ENCODE measurements at regions not wholly inside any gene's neighbourhood (a gene's known extent, or its start where the extent isn't known, plus 50 kb on each side); places are given as distances from the start of the nearest gene placed in this dataset.

DNA sequence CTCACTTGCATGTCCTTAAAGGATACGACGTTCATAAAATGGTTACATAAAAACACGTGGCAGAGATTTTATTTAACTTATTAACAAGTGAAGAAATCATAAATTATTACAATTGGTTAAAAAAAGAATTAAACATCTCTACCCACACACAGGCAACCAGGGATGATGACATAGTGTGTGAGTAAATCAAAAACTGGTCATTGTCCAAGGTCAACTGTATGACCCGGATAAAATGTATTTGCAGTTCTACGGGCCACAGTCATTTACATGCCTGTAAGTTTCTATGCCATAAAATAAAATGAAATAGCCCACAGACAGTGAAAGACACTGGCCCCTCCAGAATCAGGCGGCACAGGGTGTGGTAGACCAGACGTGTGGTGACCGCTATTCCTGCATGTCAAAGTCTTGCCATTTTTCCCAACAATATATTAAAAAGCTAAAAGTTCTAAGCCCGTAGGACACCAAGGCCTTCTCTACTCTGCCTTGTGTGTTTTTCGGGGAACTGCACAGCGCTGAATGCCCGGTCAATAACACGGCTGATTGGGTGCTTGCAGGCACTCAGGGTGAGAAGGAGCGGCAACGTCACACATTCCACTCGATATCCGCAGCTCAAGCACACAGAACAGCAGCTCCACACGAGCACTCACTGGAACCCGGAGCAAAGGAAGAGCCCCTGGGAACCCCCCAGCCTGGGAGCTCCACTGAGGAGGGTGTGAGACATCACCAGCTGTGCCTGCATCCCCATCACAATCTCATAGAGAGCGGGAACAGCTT lies 143.3 kb upstream of the PPP2R2D start:
- no peaks in the 10 kb centered on the region for H3K36me3 ChIP-seq (replicated peaks; ENCODE audit: insufficient read depth, low read depth)
- 90% methylated on average over 20 of the region's 20 CpGs for WGBS (ENCODE audit: low lambda C conversion rate, missing lambda C conversion rate)
- no peaks in the 10 kb centered on the region for H4K20me1 ChIP-seq (ENCODE audit: insufficient read depth, poor library complexity, severe bottlenecking)
- H3K9me2 ChIP-seq (replicated peaks; ENCODE audit: insufficient read depth): no peaks in the 10 kb centered on the region
- no peak overlapping the region for H2AFZ ChIP-seq
- H3K79me2 ChIP-seq: no peaks in the 10 kb centered on the region
- H3K9me3 ChIP-seq (ENCODE audit: low read depth): no peaks in the 10 kb centered on the region
- no peak overlapping the region for H3K4me3 ChIP-seq
- peaks cover 13% of the 10 kb centered on the region for H3K4me1 ChIP-seq (ENCODE audit: insufficient read depth)
- no peaks in the 10 kb centered on the region for H3K27me3 ChIP-seq
- DNase-seq (ENCODE audit: low spot score): no peak
- no peak overlapping the region for H3K4me2 ChIP-seq
- no peak for TF ChIP-seq EZH2 (IDR thresholded peaks at IDR 0.05; ENCODE audit: borderline replicate concordance)
- TF ChIP-seq EZH2phosphoT487 (IDR thresholded peaks at IDR 0.05; ENCODE audit: low read depth, severe bottlenecking, unreplicated experiment): no peak
- TF ChIP-seq, protein P1, sequence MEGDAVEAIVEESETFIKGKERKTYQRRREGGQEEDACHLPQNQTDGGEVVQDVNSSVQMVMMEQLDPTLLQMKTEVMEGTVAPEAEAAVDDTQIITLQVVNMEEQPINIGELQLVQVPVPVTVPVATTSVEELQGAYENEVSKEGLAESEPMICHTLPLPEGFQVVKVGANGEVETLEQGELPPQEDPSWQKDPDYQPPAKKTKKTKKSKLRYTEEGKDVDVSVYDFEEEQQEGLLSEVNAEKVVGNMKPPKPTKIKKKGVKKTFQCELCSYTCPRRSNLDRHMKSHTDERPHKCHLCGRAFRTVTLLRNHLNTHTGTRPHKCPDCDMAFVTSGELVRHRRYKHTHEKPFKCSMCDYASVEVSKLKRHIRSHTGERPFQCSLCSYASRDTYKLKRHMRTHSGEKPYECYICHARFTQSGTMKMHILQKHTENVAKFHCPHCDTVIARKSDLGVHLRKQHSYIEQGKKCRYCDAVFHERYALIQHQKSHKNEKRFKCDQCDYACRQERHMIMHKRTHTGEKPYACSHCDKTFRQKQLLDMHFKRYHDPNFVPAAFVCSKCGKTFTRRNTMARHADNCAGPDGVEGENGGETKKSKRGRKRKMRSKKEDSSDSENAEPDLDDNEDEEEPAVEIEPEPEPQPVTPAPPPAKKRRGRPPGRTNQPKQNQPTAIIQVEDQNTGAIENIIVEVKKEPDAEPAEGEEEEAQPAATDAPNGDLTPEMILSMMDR (IDR thresholded peaks at IDR 0.05; ENCODE audit: poor library complexity): no peak
- no peak overlapping the region for H3K27ac ChIP-seq

DNA sequence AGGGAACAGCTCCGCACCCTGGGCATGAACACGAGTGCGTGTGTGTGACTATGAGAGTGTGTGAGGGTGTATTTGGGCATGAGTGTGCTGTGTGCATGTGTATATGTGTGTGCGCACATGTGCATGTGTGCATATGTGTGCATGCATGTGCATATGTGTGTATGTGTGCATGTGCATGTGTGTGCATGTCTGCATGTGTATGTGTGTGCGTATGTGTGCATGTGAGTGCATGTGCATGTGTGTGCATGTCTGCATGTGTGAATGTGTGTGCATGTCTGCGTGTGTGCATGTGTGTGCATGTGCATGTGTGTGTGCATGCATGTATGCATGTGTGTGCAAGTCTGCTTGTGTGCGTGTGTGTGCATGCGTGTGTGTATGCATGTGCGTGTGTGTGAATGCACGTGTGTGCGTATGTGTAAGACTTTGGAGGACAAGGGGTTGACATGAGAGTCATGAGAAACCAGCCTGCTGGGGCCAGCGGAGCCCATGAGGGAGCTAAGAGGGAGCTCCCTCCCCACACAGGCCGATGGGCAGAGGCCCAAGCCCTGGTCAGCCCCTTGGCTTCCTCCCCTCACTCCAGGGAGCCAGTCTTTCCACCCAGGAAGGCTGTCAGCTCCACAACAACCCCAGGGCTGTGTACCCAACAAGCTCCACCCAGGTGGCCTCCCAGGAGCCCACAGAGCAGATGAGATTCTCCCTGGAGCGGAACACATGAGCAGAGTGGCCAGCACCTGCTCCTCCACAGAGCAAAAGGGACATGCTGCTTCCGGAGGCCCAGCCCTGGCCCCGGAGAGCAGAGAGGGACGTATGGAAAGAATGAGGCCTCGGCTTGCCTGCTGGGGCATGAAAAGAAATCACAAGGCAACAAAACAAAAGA lies 142.5 kb upstream of the PPP2R2D start:
- Histone ChIP-seq H3K9me2 (replicated peaks; ENCODE audit: insufficient read depth) (no peaks in the 10 kb centered on the region), H3K27me3 (no peaks in the 10 kb centered on the region), H4K20me1 (ENCODE audit: insufficient read depth, poor library complexity, severe bottlenecking) (no peaks in the 10 kb centered on the region), H3K79me2 (no peaks in the 10 kb centered on the region), H3K27ac (no peak overlapping the region), H2AFZ (no peak overlapping the region), H3K9me3 (ENCODE audit: low read depth) (no peaks in the 10 kb centered on the region), H3K4me3 (no peak overlapping the region), H3K4me1 (ENCODE audit: insufficient read depth) (peaks cover 10% of the 10 kb centered on the region), H3K36me3 (replicated peaks; ENCODE audit: insufficient read depth, low read depth) (no peaks in the 10 kb centered on the region), H3K4me2 (no peak overlapping the region)
- WGBS (ENCODE audit: low lambda C conversion rate, missing lambda C conversion rate): 90% methylated on average over 18 of the region's 18 CpGs
- DNase-seq (ENCODE audit: low spot score): no peak
- TF ChIP-seq EZH2phosphoT487 (IDR thresholded peaks at IDR 0.05; ENCODE audit: low read depth, severe bottlenecking, unreplicated experiment) (no peak), EZH2 (IDR thresholded peaks at IDR 0.05; ENCODE audit: borderline replicate concordance) (no peak)
- TF ChIP-seq, protein P1 (IDR thresholded peaks at IDR 0.05; ENCODE audit: poor library complexity): no peak

GRCh38 chr10:131758939-131759301 lies 141.9 kb upstream of the PPP2R2D start:
- no peaks in the 10 kb centered on the region for H4K20me1 ChIP-seq (ENCODE audit: insufficient read depth, poor library complexity, severe bottlenecking)
- H3K4me3 ChIP-seq: no peak overlapping the region
- no peak overlapping the region for H3K27ac ChIP-seq
- no peaks in the 10 kb centered on the region for H3K9me3 ChIP-seq (ENCODE audit: low read depth)
- H3K4me1 ChIP-seq (ENCODE audit: insufficient read depth): peaks cover 10% of the 10 kb centered on the region
- H3K4me2 ChIP-seq: no peak overlapping the region
- no peaks in the 10 kb centered on the region for H3K36me3 ChIP-seq (replicated peaks; ENCODE audit: insufficient read depth, low read depth)
- no peak overlapping the region for H2AFZ ChIP-seq
- H3K27me3 ChIP-seq: no peaks in the 10 kb centered on the region
- DNase-seq (ENCODE audit: low spot score): no peak
- H3K79me2 ChIP-seq: no peaks in the 10 kb centered on the region
- TF ChIP-seq, protein P1 (IDR thresholded peaks at IDR 0.05; ENCODE audit: poor library complexity): no peak
- TF ChIP-seq EZH2phosphoT487 (IDR thresholded peaks at IDR 0.05; ENCODE audit: low read depth, severe bottlenecking, unreplicated experiment) (no peak), EZH2 (IDR thresholded peaks at IDR 0.05; ENCODE audit: borderline replicate concordance) (no peak)
- no peaks in the 10 kb centered on the region for H3K9me2 ChIP-seq (replicated peaks; ENCODE audit: insufficient read depth)
- WGBS (ENCODE audit: low lambda C conversion rate, missing lambda C conversion rate): 87% methylated on average over 6 of the region's 9 CpGs
